ENCODE measurements at regions not wholly inside any gene's neighbourhood (a gene's known extent, or its start where the extent isn't known, plus 50 kb on each side); places are given as distances from the start of the nearest gene placed in this dataset.

- H3K4me3 ChIP-seq (ENCODE audit: low read length): no peak overlapping the region
- no peak for DNase-seq (ENCODE audit: low read depth)
- no peak for TF ChIP-seq CTCF (conservative IDR thresholded peaks at IDR 0.05; ENCODE audit: low read length)
Measured at GRCh38 chr4:35541146-35541887, 703.0 kb downstream of the ARAP2 start.

DNA sequence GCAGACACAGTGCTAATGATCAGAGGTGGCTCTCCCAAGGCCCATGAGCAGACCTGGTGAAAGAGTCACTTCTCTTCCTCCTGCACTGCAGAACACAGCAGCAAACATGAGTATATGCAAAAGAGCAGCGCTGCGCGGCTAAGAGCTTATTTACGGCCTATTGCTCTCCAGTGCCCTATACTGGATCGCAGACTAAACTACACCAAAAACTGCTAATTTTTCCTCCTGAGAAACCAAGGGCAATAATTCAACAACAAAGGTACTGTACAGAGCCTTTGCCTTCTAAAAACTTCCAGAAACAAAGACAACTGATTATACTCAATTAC, 702.5 kb downstream of the ARAP2 start:
- no peak for TF ChIP-seq CTCF (conservative IDR thresholded peaks at IDR 0.05; ENCODE audit: low read length)
- DNase-seq (ENCODE audit: low read depth): no peak
- no peak overlapping the region for H3K4me3 ChIP-seq (ENCODE audit: low read length)

- DNase-seq (ENCODE audit: low read depth): no peak
- TF ChIP-seq CTCF (conservative IDR thresholded peaks at IDR 0.05; ENCODE audit: low read length): no peak
- no peak overlapping the region for H3K4me3 ChIP-seq (ENCODE audit: low read length)
Measured at GRCh38 chr4:35548921-35549320, 695.4 kb downstream of the ARAP2 start.

GRCh38 chr4:35556387-35556786, 687.9 kb downstream of the ARAP2 start:
- no peak for TF ChIP-seq CTCF (conservative IDR thresholded peaks at IDR 0.05; ENCODE audit: low read length)
- H3K4me3 ChIP-seq (ENCODE audit: low read length): no peak overlapping the region
- DNase-seq (ENCODE audit: low read depth): no peak

- no peak for TF ChIP-seq CTCF (conservative IDR thresholded peaks at IDR 0.05; ENCODE audit: low read length)
- no peak overlapping the region for H3K4me3 ChIP-seq (ENCODE audit: low read length)
- no peak for DNase-seq (ENCODE audit: low read depth)
Measured at GRCh38 chr4:35559559-35560365, 684.6 kb downstream of the ARAP2 start.

DNA sequence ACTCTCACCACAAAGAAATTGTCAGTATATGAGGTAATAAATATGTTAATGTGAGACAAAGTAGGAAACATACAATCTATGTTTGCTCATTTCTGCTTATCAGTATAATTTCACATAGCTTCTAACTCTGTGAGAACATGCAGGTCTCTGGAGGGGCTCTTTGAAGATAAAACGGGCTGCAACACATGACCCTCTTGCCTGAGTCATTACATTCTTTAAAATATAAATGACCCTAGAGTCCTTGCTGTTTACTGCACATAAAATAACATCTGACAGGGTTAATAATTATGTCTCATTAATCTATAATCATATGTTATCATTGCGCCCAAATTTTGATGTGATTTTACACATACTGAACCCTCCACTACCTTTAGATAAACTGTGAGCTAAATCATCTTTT, 681.5 kb downstream of the ARAP2 start:
- no peak for TF ChIP-seq CTCF (conservative IDR thresholded peaks at IDR 0.05; ENCODE audit: low read length)
- no peak for DNase-seq (ENCODE audit: low read depth)
- no peak overlapping the region for H3K4me3 ChIP-seq (ENCODE audit: low read length)

DNA sequence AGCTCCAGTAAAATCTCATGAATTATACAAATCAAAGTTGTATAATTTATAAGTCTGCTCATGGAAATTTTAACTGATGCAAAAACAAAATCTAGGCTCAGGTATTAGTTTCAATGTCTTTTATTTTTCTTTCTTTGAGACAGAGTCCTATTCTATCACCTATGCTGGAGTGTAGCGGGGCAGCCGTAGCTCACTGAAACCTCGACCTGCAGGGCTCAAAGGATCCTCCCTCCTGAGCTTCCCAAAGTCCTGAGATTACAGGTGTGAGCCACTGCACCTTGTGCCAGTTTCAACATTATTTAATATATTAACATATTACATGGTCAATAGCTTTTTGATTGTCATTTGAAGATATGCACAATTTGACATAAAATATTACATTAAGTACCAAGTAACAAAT, 678.7 kb downstream of the ARAP2 start:
- no peak overlapping the region for H3K4me3 ChIP-seq (ENCODE audit: low read length)
- TF ChIP-seq CTCF (conservative IDR thresholded peaks at IDR 0.05; ENCODE audit: low read length): no peak
- no peak for DNase-seq (ENCODE audit: low read depth)
